Glomerular visceral epithelial cell (primary cell): ENCODE measurements at regions not wholly inside any gene's neighbourhood (a gene's known extent, or its start where the extent isn't known, plus 50 kb on each side); places are given as distances from the start of the nearest gene placed in this dataset.

ENCODE experiments used
- DNase-seq: peaks from one replicate; pipeline ENCODE4 v3.0.0-alpha.2; 2016; ENCODE audit errors: extremely low spot score

GRCh38 chr2:145110668-145111356, 590.9 kb upstream of the ZEB2 start:
- DNase-seq = peak; percentile 10

DNA sequence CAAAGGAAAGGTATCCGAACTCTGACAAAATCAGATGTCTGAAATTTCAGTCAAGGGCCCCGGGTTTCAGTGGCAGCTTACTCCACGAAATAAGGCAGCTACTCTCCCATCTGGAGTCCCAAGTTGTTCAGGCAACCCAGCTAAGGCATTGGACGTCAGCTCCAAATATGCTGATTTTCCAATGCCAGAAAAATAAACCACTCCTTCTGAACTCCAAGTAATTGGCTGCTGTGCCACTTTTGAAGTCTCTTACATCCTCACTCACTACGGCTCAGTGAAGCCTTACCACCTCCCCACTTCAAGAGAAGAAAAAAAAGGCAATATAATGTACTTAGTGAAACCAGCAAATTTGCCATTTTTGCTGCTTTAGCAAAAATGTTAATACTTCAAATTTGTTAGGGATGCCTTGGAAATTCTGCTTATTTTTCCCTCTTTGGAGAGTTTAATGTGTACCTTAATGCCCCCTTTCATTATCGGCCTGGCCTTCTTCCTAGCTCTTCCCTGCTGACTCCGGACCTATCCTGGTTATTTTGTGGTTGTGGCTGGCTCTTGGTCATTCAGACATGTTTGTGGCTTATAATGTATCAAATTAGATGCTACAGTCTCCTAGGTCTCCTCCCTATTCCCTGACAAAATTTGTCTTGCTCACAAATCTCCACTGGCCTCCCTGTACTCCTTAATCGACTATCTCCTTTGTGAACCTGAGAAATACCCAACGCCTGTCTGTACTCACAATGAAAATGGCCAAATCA, 589.2 kb upstream of the ZEB2 start:
- no peak for DNase-seq

DNA sequence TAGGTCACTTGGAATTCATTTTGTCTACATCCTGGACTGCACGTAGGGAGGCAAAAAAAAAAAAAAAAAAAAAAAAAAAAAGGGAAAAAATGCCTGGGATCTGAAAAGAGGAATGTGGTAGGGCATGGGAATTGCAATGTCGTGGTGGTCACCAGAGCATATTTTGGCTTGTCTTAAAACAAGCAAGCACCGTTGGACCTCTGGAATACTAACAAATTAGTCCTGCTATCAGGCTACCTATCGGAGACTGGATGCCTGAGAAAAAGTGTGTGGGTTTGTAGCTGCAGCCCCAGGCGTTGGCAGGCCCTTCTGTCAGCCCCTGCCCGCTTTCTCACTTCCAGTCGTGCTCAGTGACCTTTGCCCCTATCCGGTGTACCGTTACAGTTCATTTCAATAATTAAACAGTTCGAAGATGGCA, 588.5 kb upstream of the ZEB2 start:
- DNase-seq = no peak

GRCh38 chr2:145106293-145106692, 586.4 kb upstream of the ZEB2 start:
- DNase-seq = no peak

DNA sequence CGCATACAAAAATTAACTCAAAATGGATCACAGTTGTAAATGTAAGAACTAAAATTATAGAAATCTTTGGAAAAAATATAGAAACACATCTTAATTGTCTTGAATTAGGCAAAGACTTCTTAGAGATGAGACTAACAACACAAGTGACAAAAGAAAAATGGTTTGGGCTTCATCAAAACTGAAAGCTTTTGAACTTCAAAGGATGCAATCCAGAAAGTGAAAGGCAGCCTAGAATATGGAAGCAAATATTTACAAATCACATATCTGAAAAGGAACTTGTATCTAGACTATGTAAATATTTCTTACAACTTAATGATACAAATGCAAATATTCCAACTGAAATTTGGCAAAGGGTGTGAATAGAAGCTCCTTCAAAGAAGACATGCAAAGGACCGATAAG, 582.8 kb upstream of the ZEB2 start:
- no peak for DNase-seq

- no peak for DNase-seq
These were observed 580.4 kb upstream of the ZEB2 start for GRCh38 chr2:145100301-145100700.

- DNase-seq = peak; percentile 43
These were observed 576.7 kb upstream of the ZEB2 start for GRCh38 chr2:145096582-145096981.

GRCh38 chr2:145095641-145096435, 575.9 kb upstream of the ZEB2 start:
- peak; percentile 22 for DNase-seq

- no peak for DNase-seq
These were observed 574.5 kb upstream of the ZEB2 start for GRCh38 chr2:145094370-145094769.

- no peak for DNase-seq
These were observed 572.0 kb upstream of the ZEB2 start for GRCh38 chr2:145091967-145092366.

GRCh38 chr2:145090841-145091761, 571.2 kb upstream of the ZEB2 start:
- no peak for DNase-seq

DNA sequence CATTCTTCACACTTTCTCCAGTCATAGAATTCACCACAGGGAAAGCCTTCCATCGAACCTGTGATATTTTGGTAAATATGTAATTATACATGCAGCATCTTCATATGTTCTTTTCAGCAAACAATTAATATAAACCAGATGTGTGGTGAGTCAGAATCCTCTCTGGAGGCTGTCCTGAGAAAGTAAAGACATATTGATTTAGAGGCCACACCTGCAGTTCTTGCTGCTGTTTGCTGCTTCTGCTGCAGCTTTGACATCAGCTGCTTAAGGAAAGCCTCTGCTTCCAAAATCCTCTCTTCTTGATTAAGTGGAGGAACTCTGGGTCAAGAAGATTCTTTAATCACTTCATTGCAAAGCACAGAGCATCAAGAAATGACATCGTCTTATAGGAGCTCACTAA, 568.8 kb upstream of the ZEB2 start:
- no peak for DNase-seq

DNA sequence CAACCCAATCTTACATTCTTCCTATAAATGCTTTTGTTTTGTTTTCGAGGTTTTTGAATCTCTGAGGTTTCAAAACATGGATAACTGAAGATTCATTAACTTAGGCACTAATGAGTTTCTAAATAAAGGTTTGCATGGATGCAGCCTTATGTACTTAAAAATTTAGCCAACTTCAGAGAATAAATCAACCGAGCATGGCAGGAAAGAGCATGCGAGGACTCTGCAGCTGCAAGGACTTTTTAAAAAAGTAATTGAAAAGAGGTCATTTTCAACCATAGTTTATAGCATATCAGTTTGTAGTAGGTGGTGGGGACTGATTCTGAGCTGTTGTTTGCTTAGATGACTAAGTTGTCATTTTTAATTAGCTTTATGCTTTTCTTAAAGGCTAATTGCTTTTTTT, 567.0 kb upstream of the ZEB2 start:
- no peak for DNase-seq

GRCh38 chr2:145085612-145086011, 565.7 kb upstream of the ZEB2 start:
- no peak for DNase-seq

GRCh38 chr2:145080426-145080825, 560.5 kb upstream of the ZEB2 start:
- no peak for DNase-seq

- no peak for DNase-seq
These were observed 559.7 kb upstream of the ZEB2 start for GRCh38 chr2:145079641-145080040.

- DNase-seq = no peak
These were observed 559.0 kb upstream of the ZEB2 start for GRCh38 chr2:145078923-145079322.

- DNase-seq = no peak
These were observed 556.2 kb upstream of the ZEB2 start for GRCh38 chr2:145076085-145076484.

DNA sequence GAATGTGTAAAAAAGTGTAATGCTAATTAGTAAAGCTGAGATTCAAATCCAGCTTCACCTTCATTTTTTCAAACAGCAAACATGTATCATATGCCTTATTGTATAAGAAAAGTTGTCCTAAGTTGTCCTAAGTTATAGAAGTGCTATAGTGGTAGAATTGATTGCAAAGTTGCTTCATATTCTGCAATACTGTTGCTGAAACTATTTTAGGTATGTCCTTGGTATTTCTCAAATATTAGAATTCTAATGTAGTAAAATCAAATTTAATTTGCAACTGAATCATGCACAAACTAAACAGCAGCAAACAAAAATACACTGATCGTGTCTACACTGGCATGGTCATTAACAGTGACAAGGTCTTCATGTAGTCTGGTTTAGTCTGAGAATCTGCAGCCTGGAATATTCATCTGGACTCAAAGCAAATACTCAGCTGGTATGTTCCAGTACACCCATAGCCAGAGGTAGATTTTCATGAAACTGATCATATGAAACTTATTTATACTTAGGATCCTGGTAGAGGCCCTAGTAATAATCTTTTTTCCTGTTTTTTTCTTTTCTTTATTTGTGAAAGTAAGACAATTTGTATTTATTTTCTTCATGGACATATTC, 555.6 kb upstream of the ZEB2 start:
- no peak for DNase-seq

DNA sequence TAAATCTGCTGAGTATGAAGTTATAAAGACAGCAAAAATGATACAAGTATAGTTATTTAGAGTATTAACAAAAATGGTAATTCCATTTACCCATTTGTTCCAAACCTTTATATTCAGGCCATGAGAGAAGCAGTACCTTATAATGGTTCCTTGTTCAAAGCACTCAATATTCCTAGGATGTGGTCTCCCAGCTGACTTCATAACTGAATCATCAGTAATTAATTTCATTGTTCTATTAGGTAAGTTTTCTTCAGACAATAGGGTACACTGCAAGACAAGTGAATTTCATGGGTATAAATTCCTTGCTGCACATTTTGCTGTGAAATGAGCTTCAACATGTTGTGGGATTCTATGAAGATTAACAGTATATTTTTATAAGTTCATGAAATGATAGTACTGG, 550.8 kb upstream of the ZEB2 start:
- no peak for DNase-seq

DNA sequence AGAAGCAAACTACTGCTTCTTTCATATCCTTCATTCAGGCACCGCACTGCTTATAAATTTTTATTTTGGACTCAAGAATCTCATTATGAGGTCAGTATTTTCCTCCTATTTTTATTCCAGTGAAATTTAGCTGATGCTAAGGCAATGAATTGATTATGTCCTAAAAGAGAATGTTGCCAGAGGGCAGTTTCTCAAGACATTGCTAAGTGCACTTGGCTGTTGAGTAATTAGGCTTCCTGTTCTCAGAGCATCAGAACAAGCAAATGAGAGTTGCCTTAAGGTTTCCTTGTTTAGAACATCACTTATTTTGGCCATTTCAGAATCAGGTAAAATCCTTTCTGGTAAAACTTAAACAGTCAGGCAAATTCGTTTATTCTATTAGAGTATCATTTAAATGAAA, 548.6 kb upstream of the ZEB2 start:
- no peak for DNase-seq
